ENCODE measurements at regions not wholly inside any gene's neighbourhood (a gene's known extent, or its start where the extent isn't known, plus 50 kb on each side); places are given as distances from the start of the nearest gene placed in this dataset.
"Not testable (repeated sequence)": the region's sequence is repeated elsewhere in the genome, so short reads cannot be mapped to it uniquely, and the experiment has no call there.

GRCh38 chr15:24858183-24858582 is 96.6 kb upstream of the SNRPN start:
- not testable (repeated sequence) for TF ChIP-seq CTCF (conservative IDR thresholded peaks at IDR 0.05 in 1 of 2, IDR thresholded peaks at IDR 0.05 in 1 of 2; ENCODE audit: low read depth in 1 of 2, low read length in 2 of 2); EZH2 (IDR thresholded peaks at IDR 0.05; ENCODE audit: low read length, missing control alignments)
